Ramos (cell line): ENCODE measurements at regions not wholly inside any gene's neighbourhood (a gene's known extent, or its start where the extent isn't known, plus 50 kb on each side); places are given as distances from the start of the nearest gene placed in this dataset.

Experiments used
- in situ Hi-C: fragments of 300-500 bp; cut with MboI; formaldehyde crosslinking; loops from one replicate; pipeline ENCODE4 v1.14.3; 2022; ENCODE audit warnings: low sequenced_read_pairs; ENCODE audit not compliant: unreplicated experiment

- in situ Hi-C loops, result no loop called here
Measured at GRCh38 chr9:120151806-120152205, 428.2 kb downstream of the CDK5RAP2 start.

GRCh38 chr9:120151149-120151548 lies 428.8 kb downstream of the CDK5RAP2 start:
- in situ Hi-C loops, result no loop called here

GRCh38 chr9:120138955-120139354 lies 441.0 kb downstream of the CDK5RAP2 start:
- in situ Hi-C loops, result no loop called here

GRCh38 chr9:120137186-120137840 lies 442.7 kb downstream of the CDK5RAP2 start:
- in situ Hi-C loops, result no loop called here

GRCh38 chr9:120136696-120137095 lies 443.3 kb downstream of the CDK5RAP2 start:
- in situ Hi-C loops, result no loop called here

- in situ Hi-C loops, result no loop called here
Measured at GRCh38 chr9:120117081-120117480, 462.9 kb downstream of the CDK5RAP2 start.

GRCh38 chr9:120110520-120110919 lies 469.4 kb downstream of the CDK5RAP2 start:
- in situ Hi-C loops, result no loop called here

- in situ Hi-C loops, result no loop called here
Measured at GRCh38 chr9:120109242-120109641, 470.7 kb downstream of the CDK5RAP2 start.

- in situ Hi-C loops, result no loop called here
Measured at GRCh38 chr9:120107138-120107537, 472.8 kb downstream of the CDK5RAP2 start.

GRCh38 chr9:120104771-120105170 lies 475.2 kb downstream of the CDK5RAP2 start:
- in situ Hi-C loops, result no loop called here

GRCh38 chr9:120100595-120100994 lies 479.4 kb downstream of the CDK5RAP2 start:
- in situ Hi-C loops, result no loop called here

- in situ Hi-C loops, result no loop called here
Measured at GRCh38 chr9:120099065-120099464, 480.9 kb downstream of the CDK5RAP2 start.

GRCh38 chr9:120098584-120098983 lies 481.4 kb downstream of the CDK5RAP2 start:
- in situ Hi-C loops, result no loop called here

GRCh38 chr9:120091206-120091605 lies 488.8 kb downstream of the CDK5RAP2 start:
- in situ Hi-C loops, result no loop called here

- in situ Hi-C loops, result no loop called here
Measured at GRCh38 chr9:120080849-120081248, 499.1 kb downstream of the CDK5RAP2 start.

- in situ Hi-C loops, result no loop called here
Measured at GRCh38 chr9:120078112-120078511, 501.9 kb downstream of the CDK5RAP2 start.

- in situ Hi-C loops, result no loop called here
Measured at GRCh38 chr9:120071760-120072159, 508.2 kb downstream of the CDK5RAP2 start.

GRCh38 chr9:120066315-120066714 lies 513.7 kb downstream of the CDK5RAP2 start:
- in situ Hi-C loops, result no loop called here

GRCh38 chr9:120065151-120065550 lies 514.8 kb downstream of the CDK5RAP2 start:
- in situ Hi-C loops, result no loop called here

GRCh38 chr9:120045011-120045410 lies 535.0 kb downstream of the CDK5RAP2 start:
- in situ Hi-C loops, result no loop called here

- in situ Hi-C loops, result no loop called here
Measured at GRCh38 chr9:120043448-120043847, 536.5 kb downstream of the CDK5RAP2 start.

- in situ Hi-C loops, result no loop called here
Measured at GRCh38 chr9:120040896-120041295, 539.1 kb downstream of the CDK5RAP2 start.
